Vagina (tissue), 2 donors: ENCODE measurements at regions not wholly inside any gene's neighbourhood (a gene's known extent, or its start where the extent isn't known, plus 50 kb on each side); places are given as distances from the start of the nearest gene placed in this dataset.

Experiments used
- CTCF ChIP-seq, 3 experiments: fragments of 450-650 bp in 2 of 3; fragments of 200-600 bp in 1 of 3; sonication (generic) in 1 of 3; IDR thresholded peaks; one replicate each; pipeline ENCODE4 v1.5.1; 2017 to 2019; ENCODE audit warnings: antibody characterized with exemption in 3 of 3, mild to moderate bottlenecking in 2 of 3, moderate library complexity in 2 of 3
- POLR2A ChIP-seq, 2 donors: fragments of 450-650 bp; IDR thresholded peaks; one replicate each; pipeline ENCODE4 v1.6.1; 2017; ENCODE audit warnings: antibody characterized with exemption in 2 of 2, mild to moderate bottlenecking in 2 of 2, moderate library complexity in 2 of 2
- POLR2AphosphoS5 ChIP-seq, 2 donors: sonication (generic); formaldehyde crosslinking; IDR thresholded peaks; one replicate each; pipeline ENCODE4 v1.9.0; 2017; ENCODE audit warnings: antibody characterized with exemption in 2 of 2, mild to moderate bottlenecking in 2 of 2, low read depth in 1 of 2; ENCODE audit not compliant: insufficient read depth in 1 of 2

- TF ChIP-seq CTCF (IDR thresholded peaks at IDR 0.05) (no peak), POLR2AphosphoS5 (IDR thresholded peaks at IDR 0.05; ENCODE audit: insufficient read depth in 1 of 2, low read depth in 1 of 2) (no peak), POLR2A (IDR thresholded peaks at IDR 0.05) (no peak)
Observed at GRCh38 chr5:63516006-63516405, 446.2 kb downstream of the HTR1A start.
